ENCODE measurements at regions not wholly inside any gene's neighbourhood (a gene's known extent, or its start where the extent isn't known, plus 50 kb on each side); places are given as distances from the start of the nearest gene placed in this dataset.
"Not testable (repeated sequence)": the region's sequence is repeated elsewhere in the genome, so short reads cannot be mapped to it uniquely, and the experiment has no call there.

GRCh38 chr10:118962331-118962868, 67.1 kb upstream of the NANOS1 start:
- TF ChIP-seq CTCF (IDR thresholded peaks at IDR 0.05 in 4 of 5, conservative IDR thresholded peaks at IDR 0.05 in 1 of 5); POLR2A (IDR thresholded peaks at IDR 0.05): not testable (repeated sequence)

All from gastrocnemius medialis (tissue), 4 donors.